Caco-2 (cell line): ENCODE measurements at regions not wholly inside any gene's neighbourhood (a gene's known extent, or its start where the extent isn't known, plus 50 kb on each side); places are given as distances from the start of the nearest gene placed in this dataset.

ENCODE experiments used
- BruUV-seq: library from RNA; stranded (reverse); fragments of 400-500 nt; replicated peaks from 2 replicates; lab custom pipeline; 2021; lab: Mats Ljungman, UMichigan
- CTCF ChIA-PET: fragments of 300-600 bp; sonication (Branson Sonifier 250); formaldehyde crosslinking; loops from one replicate; lab custom pipeline; 2022; ENCODE audit warnings: antibody characterized with exemption; lab: Charles Lee
- POLR2A ChIA-PET: fragments of 300-600 bp; sonication (Branson Sonifier 250); formaldehyde crosslinking; loops from one replicate; lab custom pipeline; 2022; ENCODE audit warnings: antibody characterized with exemption; lab: Charles Lee
- DNase-seq, 2 experiments: peaks; one replicate each; pipeline versions ENCODE4 v3.0.0 to v3.0.0-alpha.2; 2020 to 2022
- H3K27me3 ChIP-seq: replicated peaks from 2 replicates; pipeline ENCODE4 v1.6.0; 2011; ENCODE audit warnings: low read length; ENCODE audit not compliant: control insufficient read depth, insufficient read depth
- H3K36me3 ChIP-seq: 2 replicates; pipeline ENCODE4 v1.5.1; 2011; ENCODE audit warnings: low read length; ENCODE audit not compliant: control insufficient read depth, insufficient read depth
- H3K4me1 ChIP-seq: fragments of 250-450 bp; sonication (Bioruptor Pico); 2 replicates; pipeline ENCODE4 v1.5.1; 2020; ENCODE audit warnings: mild to moderate bottlenecking
- H3K4me3 ChIP-seq: 2 replicates; pipeline ENCODE4 v1.5.1; 2011; ENCODE audit warnings: low read depth, mild to moderate bottlenecking, control low read depth, low read length
- H3K9me3 ChIP-seq: fragments of 250-450 bp; sonication (Bioruptor Pico); 2 replicates; pipeline ENCODE4 v1.5.1; 2020; ENCODE audit warnings: mild to moderate bottlenecking, moderate library complexity
- H3K27ac Mint-ChIP-seq: one replicate; pipeline ENCODE4 v1.8.0; 2022; ENCODE audit warnings: mixed read lengths; ENCODE audit not compliant: unreplicated experiment
- H3K27me3 Mint-ChIP-seq: one replicate; pipeline ENCODE4 v1.8.0; 2022; ENCODE audit warnings: mixed read lengths; ENCODE audit not compliant: insufficient read depth, unreplicated experiment
- H3K36me3 Mint-ChIP-seq: one replicate; pipeline ENCODE4 v1.8.0; 2022; ENCODE audit warnings: mild to moderate bottlenecking, mixed read lengths; ENCODE audit not compliant: insufficient read depth, unreplicated experiment
- H3K4me1 Mint-ChIP-seq: one replicate; pipeline ENCODE4 v1.8.0; 2022; ENCODE audit warnings: low read depth, mixed read lengths; ENCODE audit not compliant: unreplicated experiment
- H3K4me3 Mint-ChIP-seq: one replicate; pipeline ENCODE4 v1.8.0; 2022; ENCODE audit warnings: mild to moderate bottlenecking, moderate library complexity, mixed read lengths; ENCODE audit not compliant: unreplicated experiment
- H3K9me3 Mint-ChIP-seq: one replicate; pipeline ENCODE4 v1.8.0; 2022; ENCODE audit warnings: mixed read lengths; ENCODE audit not compliant: unreplicated experiment
- intact Hi-C: fragments of 100-400 bp; cut with micrococcal nuclease; formaldehyde crosslinking; loops from one replicate; pipeline ENCODE4 v1.10.0; 2022; ENCODE audit not compliant: unreplicated experiment
- TF ChIP-seq, protein P1 (sequence below), 2 experiments: fragments of 200-600 bp in 1 of 2; IDR thresholded peaks; 1 replicate in 1 of 2; 2 replicates in 1 of 2; pipeline versions ENCODE4 v1.5.1 to v1.8.0; 2011 to 2022; ENCODE audit warnings: antibody characterized with exemption in 1 of 2, control low read depth in 1 of 2, inconsistent platforms in 1 of 2, low read depth in 1 of 2, low read length in 1 of 2, mild to moderate bottlenecking in 1 of 2, moderate library complexity in 1 of 2; ENCODE audit not compliant: insufficient read depth in 1 of 2, severe bottlenecking in 1 of 2, unreplicated experiment in 1 of 2

DNA sequence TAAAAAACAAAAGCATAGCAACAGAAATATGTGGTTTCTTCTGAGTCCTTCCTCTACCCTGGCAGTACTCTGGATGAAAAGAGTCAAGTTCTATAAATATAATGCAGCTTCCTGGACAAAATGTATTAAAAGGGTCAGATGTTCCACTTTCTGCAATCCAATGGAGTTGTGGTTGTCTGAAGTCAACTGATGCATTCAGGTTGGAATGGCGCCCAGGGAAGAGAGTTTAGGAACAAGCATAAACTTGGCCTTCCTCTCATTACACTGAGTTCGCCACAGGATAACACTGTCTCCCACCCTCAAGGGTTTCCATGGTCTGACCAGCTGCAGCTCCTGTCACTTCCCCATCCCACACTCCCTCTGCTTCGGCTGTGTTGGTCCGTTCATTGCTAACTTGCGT lies 66.4 kb downstream of the PLEKHG1 start:
- CTCF ChIA-PET = no interaction called here
- BruUV-seq = no TSS peak

DNA sequence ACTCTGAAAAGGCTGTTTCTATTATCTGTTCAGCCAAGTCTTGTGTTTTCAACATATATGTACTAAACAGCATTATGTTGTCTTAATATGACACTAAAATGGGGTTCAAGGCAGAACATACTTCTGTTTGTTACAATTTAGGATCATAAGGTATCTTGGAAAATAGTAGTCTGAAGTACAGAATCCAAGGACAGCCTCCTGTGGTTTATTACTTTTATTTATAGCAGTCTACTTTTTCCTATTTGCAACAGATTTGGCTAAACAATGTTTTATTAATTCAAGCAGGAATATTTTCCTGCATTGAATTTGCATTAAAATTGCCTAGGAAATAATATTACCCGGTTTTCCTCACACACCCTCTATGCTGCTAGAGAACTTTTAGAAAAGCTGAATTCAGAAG lies 67.7 kb downstream of the PLEKHG1 start:
- CTCF ChIA-PET = interaction anchor here (2.3 kb wide), 1 partner anchor 19 kb away, joined by 15 read pairs; no protein-coding TSS in a partner anchor
- TF ChIP-seq, protein P1, sequence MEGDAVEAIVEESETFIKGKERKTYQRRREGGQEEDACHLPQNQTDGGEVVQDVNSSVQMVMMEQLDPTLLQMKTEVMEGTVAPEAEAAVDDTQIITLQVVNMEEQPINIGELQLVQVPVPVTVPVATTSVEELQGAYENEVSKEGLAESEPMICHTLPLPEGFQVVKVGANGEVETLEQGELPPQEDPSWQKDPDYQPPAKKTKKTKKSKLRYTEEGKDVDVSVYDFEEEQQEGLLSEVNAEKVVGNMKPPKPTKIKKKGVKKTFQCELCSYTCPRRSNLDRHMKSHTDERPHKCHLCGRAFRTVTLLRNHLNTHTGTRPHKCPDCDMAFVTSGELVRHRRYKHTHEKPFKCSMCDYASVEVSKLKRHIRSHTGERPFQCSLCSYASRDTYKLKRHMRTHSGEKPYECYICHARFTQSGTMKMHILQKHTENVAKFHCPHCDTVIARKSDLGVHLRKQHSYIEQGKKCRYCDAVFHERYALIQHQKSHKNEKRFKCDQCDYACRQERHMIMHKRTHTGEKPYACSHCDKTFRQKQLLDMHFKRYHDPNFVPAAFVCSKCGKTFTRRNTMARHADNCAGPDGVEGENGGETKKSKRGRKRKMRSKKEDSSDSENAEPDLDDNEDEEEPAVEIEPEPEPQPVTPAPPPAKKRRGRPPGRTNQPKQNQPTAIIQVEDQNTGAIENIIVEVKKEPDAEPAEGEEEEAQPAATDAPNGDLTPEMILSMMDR (IDR thresholded peaks at IDR 0.05; ENCODE audit: insufficient read depth in 1 of 2, low read depth in 1 of 2, low read length in 1 of 2, severe bottlenecking in 1 of 2, unreplicated experiment in 1 of 2) = no peak

More for the DNA sequence above, 66.4 kb downstream of the PLEKHG1 start:
- Mint-ChIP-seq H3K4me3 (no peak overlapping the region), H3K27me3 (no peaks in the 10 kb centered on the region), H3K9me3 (peaks cover 10% of the 10 kb centered on the region), H3K36me3 (peaks cover 6% of the 10 kb centered on the region), H3K27ac (no peak overlapping the region), H3K4me1 (peaks cover 6% of the 10 kb centered on the region)
- POLR2A ChIA-PET = no interaction called here
- TF ChIP-seq, protein P1 (IDR thresholded peaks at IDR 0.05; ENCODE audit: insufficient read depth in 1 of 2, low read depth in 1 of 2, low read length in 1 of 2, severe bottlenecking in 1 of 2, unreplicated experiment in 1 of 2) = no peak
- Histone ChIP-seq H3K4me1 (peaks cover 22% of the 10 kb centered on the region), H3K9me3 (no peaks in the 10 kb centered on the region), H3K27me3 (no peaks in the 10 kb centered on the region), H3K36me3 (no peaks in the 10 kb centered on the region), H3K4me3 (no peak overlapping the region)
- no peak for DNase-seq
- intact Hi-C loops = loop anchor here (5.0 kb wide), 1 partner anchor 39 kb away; no protein-coding TSS in a partner anchor

DNA sequence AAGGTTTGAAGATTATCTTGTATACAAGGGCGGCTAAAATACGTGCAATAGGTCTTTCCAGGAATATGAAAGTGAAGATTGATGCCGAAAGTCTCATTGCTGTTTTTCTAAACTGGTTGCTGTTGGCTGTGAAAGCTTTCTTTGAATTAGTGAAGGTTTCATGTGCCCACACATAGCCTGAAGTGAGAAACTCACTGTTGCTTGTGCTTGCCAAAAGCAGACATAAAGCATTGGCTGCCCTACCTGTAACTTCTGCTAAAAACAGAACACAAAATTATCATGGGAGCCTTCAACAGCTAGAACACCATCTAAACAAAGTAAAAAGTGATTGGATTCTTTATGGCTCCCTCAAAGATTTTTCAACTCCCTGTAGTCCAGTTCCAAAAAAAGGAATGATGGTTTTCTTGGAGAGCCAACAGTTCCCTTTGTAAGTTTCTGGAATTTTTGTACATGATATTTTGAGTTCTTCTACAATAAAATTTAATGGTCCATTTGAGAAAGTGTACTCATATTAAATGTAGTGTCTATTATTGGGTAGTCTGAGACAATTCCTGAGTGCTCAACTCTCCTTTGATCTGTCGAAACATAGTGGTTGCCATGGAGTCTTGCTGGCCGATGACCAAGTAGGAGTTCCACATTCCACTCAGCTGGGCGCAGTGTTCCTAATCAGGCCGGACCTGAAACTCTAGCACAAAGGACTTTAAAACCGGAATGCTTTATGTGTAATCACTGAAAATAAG lies 68.5 kb downstream of the PLEKHG1 start:
- no peaks in the 10 kb centered on the region for H3K36me3 ChIP-seq
- Mint-ChIP-seq H3K27me3 (no peaks in the 10 kb centered on the region), H3K4me1 (peaks cover 6% of the 10 kb centered on the region), H3K36me3 (peaks cover 6% of the 10 kb centered on the region), H3K4me3 (peak overlapping the region; percentile 29), H3K27ac (peak overlapping the region; percentile 95), H3K9me3 (peaks cover 10% of the 10 kb centered on the region)
- POLR2A ChIA-PET = no interaction called here
- no peak overlapping the region for H3K4me3 ChIP-seq
- intact Hi-C loops = loop anchor here (1.0 to 5.0 kb wide), 3 partner anchors 19 to 250 kb away; no protein-coding TSS in a partner anchor
- DNase-seq = peak; percentile 87 to 88
- H3K27me3 ChIP-seq = no peaks in the 10 kb centered on the region
- CTCF ChIA-PET = interaction anchor here (1.3 to 2.3 kb wide), 2 partner anchors 18 to 20 kb away, joined by 3 to 15 read pairs; no protein-coding TSS in a partner anchor
- peaks cover 22% of the 10 kb centered on the region for H3K4me1 ChIP-seq
- H3K9me3 ChIP-seq = no peaks in the 10 kb centered on the region
- BruUV-seq = no TSS peak
- TF ChIP-seq, protein P1 (IDR thresholded peaks at IDR 0.05; ENCODE audit: insufficient read depth in 1 of 2, low read depth in 1 of 2, low read length in 1 of 2, severe bottlenecking in 1 of 2, unreplicated experiment in 1 of 2) = no peak

More for the DNA sequence above, 67.7 kb downstream of the PLEKHG1 start:
- H3K9me3 ChIP-seq = no peaks in the 10 kb centered on the region
- Mint-ChIP-seq H3K9me3 (peaks cover 10% of the 10 kb centered on the region), H3K27ac (peak overlapping the region; percentile 95), H3K4me3 (no peak overlapping the region), H3K36me3 (peaks cover 6% of the 10 kb centered on the region), H3K27me3 (no peaks in the 10 kb centered on the region), H3K4me1 (peaks cover 6% of the 10 kb centered on the region)
- BruUV-seq = no TSS peak
- no peaks in the 10 kb centered on the region for H3K27me3 ChIP-seq
- intact Hi-C loops = loop anchor here (5.0 kb wide), 1 partner anchor 40 kb away; no protein-coding TSS in a partner anchor
- no peaks in the 10 kb centered on the region for H3K36me3 ChIP-seq
- POLR2A ChIA-PET = no interaction called here
- no peak overlapping the region for H3K4me3 ChIP-seq
- no peak for DNase-seq
- H3K4me1 ChIP-seq = peaks cover 22% of the 10 kb centered on the region
